Spleen (tissue), 7 donors: ENCODE measurements at regions not wholly inside any gene's neighbourhood (a gene's known extent, or its start where the extent isn't known, plus 50 kb on each side); places are given as distances from the start of the nearest gene placed in this dataset.

Experiments
- POLR2AphosphoS5 ChIP-seq, 3 donors: sonication (generic); formaldehyde crosslinking; IDR thresholded peaks; one replicate each; pipeline ENCODE4 v1.5.1; 2017; ENCODE audit warnings: antibody characterized with exemption in 3 of 3
- TF ChIP-seq, protein P1 (sequence below), 11 experiments: fragments of 200-600 bp in 7 of 11; fragments of 450-650 bp in 4 of 11; sonication (generic) in 4 of 11; IDR thresholded peaks in 8 of 11; conservative IDR thresholded peaks in 3 of 11; 1 replicate in 7 of 11; 2 replicates in 4 of 11; pipeline versions ENCODE4 v1.4.0 to v1.8.0; 2016 to 2021; ENCODE audit warnings: antibody characterized with exemption in 11 of 11, inconsistent platforms in 4 of 11, mild to moderate bottlenecking in 1 of 11
- donor health status: DM: no; HTN: no; CAD: no; lungs with moderate emphysema.
- donor health status: DM: no; HTN: no; CAD: no.
- donor health status: DM: no; HTN: no; CAD: no.

DNA sequence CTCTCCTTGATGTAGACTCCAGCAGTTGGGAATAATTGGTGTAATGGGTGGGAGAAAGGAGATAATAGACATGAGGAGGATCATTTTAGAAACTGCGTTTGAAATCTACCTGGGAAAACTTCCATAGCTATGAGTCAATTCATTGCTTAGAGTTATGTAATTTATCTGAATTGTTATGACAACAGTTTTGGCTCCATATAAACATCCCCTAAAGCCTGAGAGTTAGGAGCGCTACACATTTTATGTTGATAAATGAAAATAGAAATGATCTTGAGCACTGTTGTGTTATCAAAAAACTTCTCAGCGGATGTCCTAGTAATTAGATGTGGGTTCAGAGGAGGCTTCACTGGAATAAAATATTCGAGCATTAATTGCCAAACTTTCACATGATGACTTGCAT is 573.4 kb downstream of the TSN start:
- no peak for TF ChIP-seq POLR2AphosphoS5 (IDR thresholded peaks at IDR 0.05)
- TF ChIP-seq, protein P1, sequence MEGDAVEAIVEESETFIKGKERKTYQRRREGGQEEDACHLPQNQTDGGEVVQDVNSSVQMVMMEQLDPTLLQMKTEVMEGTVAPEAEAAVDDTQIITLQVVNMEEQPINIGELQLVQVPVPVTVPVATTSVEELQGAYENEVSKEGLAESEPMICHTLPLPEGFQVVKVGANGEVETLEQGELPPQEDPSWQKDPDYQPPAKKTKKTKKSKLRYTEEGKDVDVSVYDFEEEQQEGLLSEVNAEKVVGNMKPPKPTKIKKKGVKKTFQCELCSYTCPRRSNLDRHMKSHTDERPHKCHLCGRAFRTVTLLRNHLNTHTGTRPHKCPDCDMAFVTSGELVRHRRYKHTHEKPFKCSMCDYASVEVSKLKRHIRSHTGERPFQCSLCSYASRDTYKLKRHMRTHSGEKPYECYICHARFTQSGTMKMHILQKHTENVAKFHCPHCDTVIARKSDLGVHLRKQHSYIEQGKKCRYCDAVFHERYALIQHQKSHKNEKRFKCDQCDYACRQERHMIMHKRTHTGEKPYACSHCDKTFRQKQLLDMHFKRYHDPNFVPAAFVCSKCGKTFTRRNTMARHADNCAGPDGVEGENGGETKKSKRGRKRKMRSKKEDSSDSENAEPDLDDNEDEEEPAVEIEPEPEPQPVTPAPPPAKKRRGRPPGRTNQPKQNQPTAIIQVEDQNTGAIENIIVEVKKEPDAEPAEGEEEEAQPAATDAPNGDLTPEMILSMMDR (IDR thresholded peaks at IDR 0.05 in 8 of 11, conservative IDR thresholded peaks at IDR 0.05 in 3 of 11) = no peak
